Activated T-cell treated with anti-CD3 and anti-CD28 coated beads, Interleukin-2, amount 50 U/mL, for 24 hours (primary cell): ENCODE measurements at regions not wholly inside any gene's neighbourhood (a gene's known extent, or its start where the extent isn't known, plus 50 kb on each side); places are given as distances from the start of the nearest gene placed in this dataset.

Source experiments
- DNase-seq: peaks from one replicate; pipeline ENCODE4 v3.0.0-alpha.2; 2020
- H3K27ac Mint-ChIP-seq: 2 replicates; pipeline ENCODE4 v1.8.0; 2020; ENCODE audit warnings: mild to moderate bottlenecking, mixed read lengths
- H3K27me3 Mint-ChIP-seq: 2 replicates; pipeline ENCODE4 v1.8.0; 2020; ENCODE audit warnings: mixed read lengths
- H3K36me3 Mint-ChIP-seq: 2 replicates; pipeline ENCODE4 v1.8.0; 2020; ENCODE audit warnings: low read depth, mixed read lengths
- H3K4me1 Mint-ChIP-seq: 2 replicates; pipeline ENCODE4 v1.8.0; 2020; ENCODE audit warnings: low read depth, mixed read lengths
- H3K4me3 Mint-ChIP-seq: 2 replicates; pipeline ENCODE4 v1.8.0; 2020; ENCODE audit warnings: mild to moderate bottlenecking, moderate library complexity, mixed read lengths
- H3K9me3 Mint-ChIP-seq: 2 replicates; pipeline ENCODE4 v1.8.0; 2020; ENCODE audit warnings: mixed read lengths

GRCh38 chr12:19035536-19035935 is 94.0 kb upstream of the PLEKHA5 start:
- Mint-ChIP-seq H3K4me1 (no peaks in the 10 kb centered on the region), H3K4me3 (no peak overlapping the region), H3K9me3 (peaks cover 3% of the 10 kb centered on the region), H3K27me3 (peaks cover 3% of the 10 kb centered on the region), H3K36me3 (no peaks in the 10 kb centered on the region), H3K27ac (no peak overlapping the region)
- no peak for DNase-seq

DNA sequence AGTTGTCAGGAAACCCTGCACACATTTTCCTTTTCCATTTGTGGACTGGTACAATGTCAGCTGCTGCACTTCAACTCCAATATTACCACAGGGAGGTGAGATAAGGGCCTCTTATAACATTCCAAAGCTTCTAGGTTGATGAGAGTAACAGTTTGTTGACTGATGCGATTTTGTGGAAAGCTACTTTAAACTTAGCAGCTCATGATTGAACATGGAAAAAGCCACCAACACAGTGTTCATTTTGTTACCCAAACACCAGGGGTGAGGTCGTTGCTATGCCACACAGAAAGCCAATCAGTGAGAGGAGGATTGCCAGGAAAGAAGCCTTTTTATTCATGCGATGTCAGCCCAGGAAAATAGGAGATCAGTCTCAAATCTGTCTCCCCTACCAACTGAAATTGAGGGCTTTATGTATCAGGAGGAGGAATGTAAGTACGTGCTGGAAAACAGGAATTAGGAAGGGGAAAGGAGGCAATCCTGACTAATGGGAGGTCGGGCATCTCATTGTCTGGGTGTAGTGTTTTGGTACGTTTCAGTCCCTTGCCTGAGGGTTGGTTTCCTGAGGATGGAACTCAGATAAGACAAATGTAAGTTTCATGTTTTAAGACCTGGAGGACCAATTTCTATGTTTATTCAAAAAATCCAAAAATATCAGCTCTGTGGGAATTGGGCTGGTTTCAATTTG is 92.7 kb upstream of the PLEKHA5 start:
- Mint-ChIP-seq H3K36me3 (no peaks in the 10 kb centered on the region), H3K27me3 (peaks cover 3% of the 10 kb centered on the region), H3K4me3 (no peak overlapping the region), H3K27ac (no peak overlapping the region), H3K4me1 (no peaks in the 10 kb centered on the region), H3K9me3 (peaks cover 3% of the 10 kb centered on the region)
- DNase-seq: no peak

- Mint-ChIP-seq H3K27ac (no peak overlapping the region), H3K36me3 (no peaks in the 10 kb centered on the region), H3K9me3 (peaks cover 3% of the 10 kb centered on the region), H3K4me1 (no peaks in the 10 kb centered on the region), H3K27me3 (peaks cover 3% of the 10 kb centered on the region), H3K4me3 (no peak overlapping the region)
- no peak for DNase-seq
Observed at GRCh38 chr12:19038209-19038608, 91.3 kb upstream of the PLEKHA5 start.

- Mint-ChIP-seq H3K27me3 (peaks cover under 1% of the 10 kb centered on the region), H3K9me3 (peaks cover under 1% of the 10 kb centered on the region), H3K4me3 (no peak overlapping the region), H3K36me3 (no peaks in the 10 kb centered on the region), H3K4me1 (no peaks in the 10 kb centered on the region), H3K27ac (no peak overlapping the region)
- DNase-seq: no peak
Observed at GRCh38 chr12:19039515-19039914, 90.0 kb upstream of the PLEKHA5 start.

DNA sequence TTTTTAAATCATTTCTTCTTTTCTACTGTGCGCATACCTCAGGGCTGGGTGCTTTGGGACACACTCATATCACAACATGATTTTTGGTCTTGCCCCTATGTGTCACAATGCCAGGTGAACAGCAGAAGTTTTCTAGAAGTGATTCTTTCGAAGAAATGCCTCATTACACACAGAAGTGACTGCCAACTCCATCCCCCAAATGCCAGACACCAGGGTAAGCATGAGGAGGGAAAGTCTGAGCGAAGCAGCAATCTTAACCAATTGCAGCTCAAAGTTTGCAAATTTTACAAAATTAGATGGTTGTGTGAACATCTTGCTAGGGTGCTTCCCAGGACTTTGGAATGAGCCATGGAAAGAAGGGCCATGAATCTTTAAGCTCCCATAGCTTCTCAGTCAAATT is 87.3 kb upstream of the PLEKHA5 start:
- no peak for DNase-seq
- Mint-ChIP-seq H3K4me3 (no peak overlapping the region), H3K36me3 (no peaks in the 10 kb centered on the region), H3K27ac (no peak overlapping the region), H3K27me3 (no peaks in the 10 kb centered on the region), H3K9me3 (no peaks in the 10 kb centered on the region), H3K4me1 (no peaks in the 10 kb centered on the region)

DNA sequence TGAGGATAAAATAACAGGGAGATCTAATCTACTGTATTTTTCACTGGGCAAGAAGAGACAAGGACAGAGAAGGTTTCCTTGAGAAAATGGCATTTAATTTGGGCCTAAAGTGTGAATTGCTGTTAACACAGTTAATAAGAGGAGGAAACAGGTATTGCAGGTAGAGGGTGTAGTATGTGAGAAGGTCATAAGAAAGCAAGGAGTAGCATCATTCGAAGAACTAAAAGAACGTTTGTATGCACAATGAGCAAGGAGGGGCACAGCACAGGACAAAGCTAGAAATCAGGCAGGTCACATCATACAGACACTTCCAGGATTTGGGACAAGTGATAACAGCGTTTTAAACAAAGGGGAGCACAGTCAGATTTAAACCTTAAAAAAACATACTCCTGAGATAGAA is 85.1 kb upstream of the PLEKHA5 start:
- H3K36me3 Mint-ChIP-seq: no peaks in the 10 kb centered on the region
- no peak overlapping the region for H3K4me3 Mint-ChIP-seq
- no peaks in the 10 kb centered on the region for H3K9me3 Mint-ChIP-seq
- no peak overlapping the region for H3K27ac Mint-ChIP-seq
- no peaks in the 10 kb centered on the region for H3K27me3 Mint-ChIP-seq
- DNase-seq: no peak
- H3K4me1 Mint-ChIP-seq: no peaks in the 10 kb centered on the region

DNA sequence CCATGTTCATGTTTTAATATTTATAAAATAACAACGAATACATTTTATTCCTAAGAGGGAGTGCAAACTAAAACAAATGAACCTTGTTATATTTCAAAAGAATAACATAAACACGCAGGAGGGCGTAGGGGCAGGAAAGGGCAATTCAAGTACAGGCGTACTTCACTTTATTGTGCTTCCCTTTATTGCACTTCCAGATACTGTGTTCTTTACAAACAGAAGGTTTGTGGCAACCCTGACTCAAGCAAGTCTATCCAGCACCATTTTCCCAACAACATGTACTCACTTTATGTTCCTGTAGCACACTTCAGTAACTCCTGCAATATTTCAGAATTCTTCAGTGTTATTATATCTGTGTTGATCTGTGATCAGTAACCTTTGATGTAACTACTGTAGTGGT is 84.6 kb upstream of the PLEKHA5 start:
- Mint-ChIP-seq H3K27ac (no peak overlapping the region), H3K4me1 (no peaks in the 10 kb centered on the region), H3K27me3 (no peaks in the 10 kb centered on the region), H3K9me3 (no peaks in the 10 kb centered on the region), H3K36me3 (no peaks in the 10 kb centered on the region), H3K4me3 (no peak overlapping the region)
- no peak for DNase-seq

GRCh38 chr12:19045426-19045825 is 84.1 kb upstream of the PLEKHA5 start:
- H3K4me1 Mint-ChIP-seq: no peaks in the 10 kb centered on the region
- no peak overlapping the region for H3K27ac Mint-ChIP-seq
- H3K9me3 Mint-ChIP-seq: no peaks in the 10 kb centered on the region
- DNase-seq: no peak
- H3K36me3 Mint-ChIP-seq: no peaks in the 10 kb centered on the region
- no peak overlapping the region for H3K4me3 Mint-ChIP-seq
- H3K27me3 Mint-ChIP-seq: no peaks in the 10 kb centered on the region

GRCh38 chr12:19048943-19049342 is 80.6 kb upstream of the PLEKHA5 start:
- no peaks in the 10 kb centered on the region for H3K9me3 Mint-ChIP-seq
- H3K27ac Mint-ChIP-seq: no peak overlapping the region
- H3K4me1 Mint-ChIP-seq: no peaks in the 10 kb centered on the region
- no peaks in the 10 kb centered on the region for H3K36me3 Mint-ChIP-seq
- H3K27me3 Mint-ChIP-seq: peaks cover 5% of the 10 kb centered on the region
- no peak overlapping the region for H3K4me3 Mint-ChIP-seq
- no peak for DNase-seq

DNA sequence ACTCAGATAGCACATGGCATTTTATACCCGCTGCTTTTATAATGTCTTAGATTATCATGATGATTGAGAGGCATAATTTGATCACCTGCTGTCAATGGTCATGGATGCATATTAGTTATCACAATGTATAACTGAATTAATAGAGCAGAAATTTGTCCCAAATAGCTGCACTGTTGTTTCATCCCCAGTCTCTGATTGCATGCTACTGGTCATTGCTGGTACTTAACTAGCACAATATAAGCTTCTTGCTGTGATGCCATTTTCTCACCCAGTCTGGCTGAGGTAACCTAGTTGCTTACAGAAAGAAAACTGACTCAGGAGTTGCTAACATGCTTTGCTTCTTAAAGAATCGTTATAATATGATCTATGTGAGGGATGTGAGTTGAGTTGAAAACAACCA is 76.8 kb upstream of the PLEKHA5 start:
- H3K27me3 Mint-ChIP-seq: peaks cover 11% of the 10 kb centered on the region
- H3K4me3 Mint-ChIP-seq: no peak overlapping the region
- H3K9me3 Mint-ChIP-seq: no peaks in the 10 kb centered on the region
- no peak for DNase-seq
- H3K4me1 Mint-ChIP-seq: no peaks in the 10 kb centered on the region
- no peaks in the 10 kb centered on the region for H3K36me3 Mint-ChIP-seq
- H3K27ac Mint-ChIP-seq: no peak overlapping the region

- no peaks in the 10 kb centered on the region for H3K9me3 Mint-ChIP-seq
- no peaks in the 10 kb centered on the region for H3K36me3 Mint-ChIP-seq
- H3K4me3 Mint-ChIP-seq: no peak overlapping the region
- DNase-seq: no peak
- peaks cover 11% of the 10 kb centered on the region for H3K27me3 Mint-ChIP-seq
- no peak overlapping the region for H3K27ac Mint-ChIP-seq
- no peaks in the 10 kb centered on the region for H3K4me1 Mint-ChIP-seq
Observed at GRCh38 chr12:19053218-19053617, 76.3 kb upstream of the PLEKHA5 start.

GRCh38 chr12:19054035-19054434 is 75.5 kb upstream of the PLEKHA5 start:
- no peak overlapping the region for H3K4me3 Mint-ChIP-seq
- H3K9me3 Mint-ChIP-seq: no peaks in the 10 kb centered on the region
- peaks cover 11% of the 10 kb centered on the region for H3K27me3 Mint-ChIP-seq
- H3K36me3 Mint-ChIP-seq: no peaks in the 10 kb centered on the region
- no peak overlapping the region for H3K27ac Mint-ChIP-seq
- no peaks in the 10 kb centered on the region for H3K4me1 Mint-ChIP-seq
- no peak for DNase-seq

- Mint-ChIP-seq H3K4me3 (no peak overlapping the region), H3K4me1 (no peaks in the 10 kb centered on the region), H3K9me3 (no peaks in the 10 kb centered on the region), H3K27ac (no peak overlapping the region), H3K27me3 (peaks cover 11% of the 10 kb centered on the region), H3K36me3 (no peaks in the 10 kb centered on the region)
- DNase-seq: no peak
Observed at GRCh38 chr12:19055589-19055988, 73.9 kb upstream of the PLEKHA5 start.

DNA sequence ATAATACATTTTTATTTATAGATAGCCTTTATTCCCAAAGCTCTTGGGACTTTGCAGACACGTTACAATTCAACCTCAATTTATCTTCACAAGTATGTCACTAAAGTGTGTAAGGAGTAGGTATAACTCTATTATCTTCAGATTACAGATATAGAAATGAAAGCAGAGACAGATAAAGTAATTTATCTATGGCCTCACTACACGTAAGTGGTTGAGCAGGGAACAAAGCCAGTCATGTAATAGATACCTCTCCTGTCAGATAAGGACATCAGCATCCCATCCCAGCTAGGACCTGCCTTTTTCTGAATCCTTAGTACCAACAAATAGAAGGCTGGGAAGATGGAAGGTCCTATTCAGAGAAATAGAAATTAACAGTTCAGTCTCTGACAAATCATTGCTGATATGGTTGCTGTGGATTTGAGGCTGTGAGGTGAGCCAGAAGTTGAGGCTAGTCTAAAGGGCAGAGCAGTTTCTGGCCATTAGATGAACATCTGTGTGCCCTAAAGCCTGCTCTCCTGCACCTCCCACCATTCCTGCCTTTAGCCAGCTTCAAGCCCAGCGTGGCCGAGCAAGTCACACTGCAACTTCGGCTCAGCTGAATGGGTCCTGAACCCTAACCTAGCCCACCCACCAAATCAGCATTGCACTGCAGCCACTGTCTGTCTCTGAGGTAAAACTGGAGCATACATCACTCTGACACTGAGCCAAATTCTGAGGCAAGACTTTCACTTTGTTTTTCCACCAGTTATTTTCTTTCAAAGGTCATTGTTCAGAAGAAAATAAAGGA is 71.1 kb upstream of the PLEKHA5 start:
- Mint-ChIP-seq H3K9me3 (no peaks in the 10 kb centered on the region), H3K27me3 (peaks cover 6% of the 10 kb centered on the region), H3K36me3 (no peaks in the 10 kb centered on the region), H3K27ac (no peak overlapping the region), H3K4me3 (no peak overlapping the region), H3K4me1 (no peaks in the 10 kb centered on the region)
- DNase-seq: no peak

DNA sequence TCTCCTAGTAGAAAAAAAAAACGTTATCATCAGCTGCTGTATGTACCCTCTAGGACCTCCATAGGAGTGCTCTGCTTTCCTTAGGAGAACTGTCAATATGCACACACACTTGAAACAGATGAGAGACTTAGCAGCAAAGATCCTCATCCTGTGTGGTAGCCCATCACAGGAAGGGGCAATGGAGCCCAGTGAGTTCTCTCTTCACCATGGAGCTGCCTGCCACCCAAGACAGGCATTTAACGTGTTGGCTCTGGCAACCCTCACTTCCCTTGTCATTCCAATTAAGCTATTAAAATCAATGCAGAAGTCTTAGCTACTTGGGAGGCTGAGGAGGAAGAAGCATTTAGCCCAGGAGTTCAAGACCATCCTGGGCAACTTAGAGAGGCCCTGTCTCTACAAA is 64.8 kb upstream of the PLEKHA5 start:
- Mint-ChIP-seq H3K27ac (no peak overlapping the region), H3K9me3 (no peaks in the 10 kb centered on the region), H3K36me3 (no peaks in the 10 kb centered on the region), H3K4me3 (no peak overlapping the region), H3K27me3 (no peaks in the 10 kb centered on the region), H3K4me1 (no peaks in the 10 kb centered on the region)
- DNase-seq: no peak
